Spleen (tissue), 11 donors: ENCODE measurements at regions not wholly inside any gene's neighbourhood (a gene's known extent, or its start where the extent isn't known, plus 50 kb on each side); places are given as distances from the start of the nearest gene placed in this dataset.
"Not testable (repeated sequence)": the region's sequence is repeated elsewhere in the genome, so short reads cannot be mapped to it uniquely, and the experiment has no call there.

Experiments used
- DNase-seq: peaks from one replicate; pipeline ENCODE4 v3.0.0-alpha.2; 2020
- H3K27ac ChIP-seq, 8 donors: fragments of 200-600 bp; sonication (generic) in 7 of 8; 1 replicate in 4 of 8; 2 replicates in 4 of 8; pipeline versions ENCODE4 v1.5.0 to v1.8.0; 2016 to 2021; ENCODE audit warnings: inconsistent platforms in 4 of 8, mild to moderate bottlenecking in 4 of 8, moderate library complexity in 1 of 8
- H3K27me3 ChIP-seq, 7 donors: fragments of 200-600 bp; sonication (generic) in 6 of 7; replicated peaks in 1 of 7; 1 replicate in 4 of 7; 2 replicates in 3 of 7; pipeline versions ENCODE4 v1.5.0 to v1.8.0; 2016 to 2021; ENCODE audit warnings: inconsistent platforms in 3 of 7, mild to moderate bottlenecking in 1 of 7
- H3K36me3 ChIP-seq, 6 donors: fragments of 200-600 bp; sonication (generic) in 5 of 6; 1 replicate in 4 of 6; 2 replicates in 2 of 6; pipeline versions ENCODE4 v1.5.0 to v1.8.0; 2016 to 2021; ENCODE audit warnings: inconsistent platforms in 2 of 6
- H3K4me1 ChIP-seq, 6 donors: fragments of 200-600 bp; sonication (generic) in 5 of 6; 1 replicate in 3 of 6; 2 replicates in 3 of 6; pipeline versions ENCODE4 v1.5.0 to v1.8.0; 2016 to 2021; ENCODE audit warnings: inconsistent platforms in 3 of 6
- H3K4me3 ChIP-seq, 8 donors: fragments of 200-600 bp; sonication (generic) in 7 of 8; 1 replicate in 4 of 8; 2 replicates in 4 of 8; pipeline versions ENCODE4 v1.5.0 to v1.8.0; 2016 to 2021; ENCODE audit warnings: inconsistent platforms in 4 of 8, mild to moderate bottlenecking in 4 of 8, moderate library complexity in 2 of 8
- H3K9me3 ChIP-seq, 8 donors: fragments of 200-600 bp; sonication (generic) in 7 of 8; 1 replicate in 4 of 8; 2 replicates in 4 of 8; pipeline versions ENCODE4 v1.5.0 to v1.8.0; 2016 to 2021; ENCODE audit warnings: inconsistent platforms in 4 of 8
- CTCF ChIP-seq, 11 experiments: fragments of 200-600 bp in 7 of 11; fragments of 450-650 bp in 4 of 11; sonication (generic) in 4 of 11; IDR thresholded peaks in 8 of 11; conservative IDR thresholded peaks in 3 of 11; 1 replicate in 7 of 11; 2 replicates in 4 of 11; pipeline versions ENCODE4 v1.4.0 to v1.8.0; 2016 to 2021; ENCODE audit warnings: antibody characterized with exemption in 11 of 11, inconsistent platforms in 4 of 11, mild to moderate bottlenecking in 1 of 11
- POLR2A ChIP-seq, 3 donors: fragments of 450-650 bp; IDR thresholded peaks; one replicate each; pipeline ENCODE4 v1.5.1; 2017; ENCODE audit warnings: antibody characterized with exemption in 3 of 3, mild to moderate bottlenecking in 1 of 3
- POLR2AphosphoS5 ChIP-seq, 3 donors: sonication (generic); formaldehyde crosslinking; IDR thresholded peaks; one replicate each; pipeline ENCODE4 v1.5.1; 2017; ENCODE audit warnings: antibody characterized with exemption in 3 of 3
- WGBS, 5 donors: extraction: QIAGEN DNeasy Blood & Tissue Kit in 3 of 5; methylation state at CpG; one replicate each; pipeline versions ENCODE4 v1.1.5 to v1.1.7; 2013 to 2018; 5-methylcytosine and 5-hydroxymethylcytosine counted together
- intact Hi-C: fragments of 100-400 bp; cut with DNase I; formaldehyde crosslinking; loops from one replicate; pipeline ENCODE4 v1.15.0; 2023; ENCODE audit warnings: low total_unique reads
- donor health status: healthy with polysubstance abuse.
- donor health status: DM: no; HTN: no; CAD: no; lungs with moderate emphysema.
- donor health status: DM: no; HTN: no; CAD: no.
- donor health status: Bipolar disorder and iron deficiency.
- donor health status: healthy.
- donor health status: DM: no; HTN: no; CAD: no.
- donor health status: DM: yes; HTN: yes; CAD: no.

GRCh38 chr6:86686496-86686895, 250.8 kb upstream of the HTR1E start:
- no peaks in the 10 kb centered on the region for H3K4me1 ChIP-seq
- H3K36me3 ChIP-seq, result no peaks in the 10 kb centered on the region
- intact Hi-C loops, result no loop called here
- DNase-seq, result no peak
- H3K27ac ChIP-seq, result no peak overlapping the region
- WGBS, 5 donors, result 83 to 94% (median 89%) methylated on average over 1 of the region's 1 CpG
- no peak overlapping the region for H3K4me3 ChIP-seq
- TF ChIP-seq POLR2A (IDR thresholded peaks at IDR 0.05) (no peak), POLR2AphosphoS5 (IDR thresholded peaks at IDR 0.05) (no peak), CTCF (IDR thresholded peaks at IDR 0.05 in 8 of 11, conservative IDR thresholded peaks at IDR 0.05 in 3 of 11) (no peak)
- H3K9me3 ChIP-seq, result peaks cover 0 to 14% (median 5%) of the 10 kb centered on the region in 8 donors
- no peaks in the 10 kb centered on the region for H3K27me3 ChIP-seq

DNA sequence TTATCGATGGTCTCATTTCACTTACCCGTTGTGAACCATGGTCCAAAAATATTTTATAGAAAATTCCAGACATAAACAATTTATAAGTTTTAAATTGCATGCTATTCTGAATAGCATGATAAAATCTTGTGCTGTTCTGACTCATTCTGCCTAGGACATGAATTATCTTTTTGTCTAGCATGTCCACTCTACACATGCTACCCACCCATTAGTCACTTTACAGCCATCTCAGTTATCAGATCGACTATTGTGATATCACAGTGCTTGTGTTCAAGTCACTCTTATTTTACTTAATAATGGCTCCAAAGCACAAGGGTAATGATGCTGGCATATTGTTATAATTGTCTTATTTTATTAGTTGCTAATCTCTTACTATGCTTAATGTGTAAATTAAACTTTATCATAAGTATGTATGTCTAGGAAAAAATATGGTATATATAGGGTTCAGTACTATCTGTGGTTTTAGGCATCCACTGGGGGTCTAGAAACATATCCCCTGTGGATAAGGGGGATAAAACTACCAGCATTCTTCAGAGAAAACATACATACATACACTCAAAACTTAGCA, 252.0 kb upstream of the HTR1E start:
- Histone ChIP-seq H3K9me3 (peaks cover 0 to 24% (median 8%) of the 10 kb centered on the region in 8 donors), H3K4me1 (no peaks in the 10 kb centered on the region), H3K36me3 (no peaks in the 10 kb centered on the region), H3K27ac (no peak overlapping the region), H3K4me3 (no peak overlapping the region), H3K27me3 (no peaks in the 10 kb centered on the region)
- WGBS, 5 donors, result 68 to 80% (median 77%) methylated on average over 3 of the region's 3 CpGs
- no peak for DNase-seq
- TF ChIP-seq POLR2A (IDR thresholded peaks at IDR 0.05) (no peak), CTCF (IDR thresholded peaks at IDR 0.05 in 8 of 11, conservative IDR thresholded peaks at IDR 0.05 in 3 of 11) (no peak), POLR2AphosphoS5 (IDR thresholded peaks at IDR 0.05) (no peak)
- intact Hi-C loops, result no loop called here

DNA sequence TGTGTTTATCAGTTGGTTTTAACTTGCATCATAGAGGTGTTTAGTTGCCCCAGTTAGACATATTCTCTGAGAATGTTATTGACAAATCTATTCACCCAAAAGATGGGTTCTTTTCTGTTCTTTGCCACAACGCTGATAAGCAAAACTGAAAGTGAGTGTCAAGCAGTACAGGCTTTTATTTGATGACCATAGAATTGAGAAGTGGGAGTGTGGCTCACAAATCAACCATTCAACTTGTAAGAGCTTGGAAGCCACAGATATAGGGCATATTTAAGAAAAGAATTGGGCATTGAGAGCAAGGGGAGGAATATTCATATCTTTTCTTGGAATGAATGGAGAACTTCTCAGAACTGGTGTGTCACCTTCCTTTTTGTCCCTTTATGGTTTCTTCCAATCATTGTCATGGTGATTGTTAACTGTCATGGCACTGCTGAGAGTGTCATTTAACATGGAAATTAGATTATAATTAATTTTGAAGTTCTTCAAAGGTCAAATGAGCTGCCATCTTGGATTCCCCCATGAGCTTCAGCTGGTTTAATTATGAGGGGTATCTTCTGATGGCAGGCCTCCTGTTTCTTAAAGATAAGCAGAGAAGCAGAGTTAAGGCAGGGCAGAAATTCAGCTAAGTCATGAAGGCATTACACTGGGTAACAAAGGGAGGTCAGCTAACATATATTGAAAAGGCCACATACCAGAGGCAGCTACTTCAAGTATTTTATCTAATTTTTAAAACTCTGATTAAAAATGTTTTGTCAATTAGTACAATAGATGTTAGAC, 254.0 kb upstream of the HTR1E start:
- Histone ChIP-seq H3K9me3 (peaks cover 0 to 26% (median 6%) of the 10 kb centered on the region in 8 donors), H3K27ac (no peak overlapping the region), H3K36me3 (no peaks in the 10 kb centered on the region), H3K27me3 (no peaks in the 10 kb centered on the region), H3K4me3 (no peak overlapping the region), H3K4me1 (no peaks in the 10 kb centered on the region)
- TF ChIP-seq POLR2A (IDR thresholded peaks at IDR 0.05) (no peak), CTCF (IDR thresholded peaks at IDR 0.05 in 8 of 11, conservative IDR thresholded peaks at IDR 0.05 in 3 of 11) (no peak), POLR2AphosphoS5 (IDR thresholded peaks at IDR 0.05) (no peak)
- WGBS, 5 donors, result 35 to 86% (median 64%) methylated on average over 1 of the region's 1 CpG
- no peak for DNase-seq
- intact Hi-C loops, result no loop called here

GRCh38 chr6:86682297-86682696, 255.0 kb upstream of the HTR1E start:
- no peaks in the 10 kb centered on the region for H3K36me3 ChIP-seq
- H3K4me3 ChIP-seq, result no peak overlapping the region
- peaks cover 0 to 28% (median 5%) of the 10 kb centered on the region in 8 donors for H3K9me3 ChIP-seq
- 88 to 100% (median 95%) methylated on average over 1 of the region's 1 CpG for WGBS, 5 donors
- no peaks in the 10 kb centered on the region for H3K4me1 ChIP-seq
- H3K27me3 ChIP-seq, result no peaks in the 10 kb centered on the region
- no peak for TF ChIP-seq CTCF (IDR thresholded peaks at IDR 0.05 in 8 of 11, conservative IDR thresholded peaks at IDR 0.05 in 3 of 11)
- TF ChIP-seq POLR2A (IDR thresholded peaks at IDR 0.05), result no peak
- TF ChIP-seq POLR2AphosphoS5 (IDR thresholded peaks at IDR 0.05), result no peak
- intact Hi-C loops, result no loop called here
- H3K27ac ChIP-seq, result no peak overlapping the region
- no peak for DNase-seq

DNA sequence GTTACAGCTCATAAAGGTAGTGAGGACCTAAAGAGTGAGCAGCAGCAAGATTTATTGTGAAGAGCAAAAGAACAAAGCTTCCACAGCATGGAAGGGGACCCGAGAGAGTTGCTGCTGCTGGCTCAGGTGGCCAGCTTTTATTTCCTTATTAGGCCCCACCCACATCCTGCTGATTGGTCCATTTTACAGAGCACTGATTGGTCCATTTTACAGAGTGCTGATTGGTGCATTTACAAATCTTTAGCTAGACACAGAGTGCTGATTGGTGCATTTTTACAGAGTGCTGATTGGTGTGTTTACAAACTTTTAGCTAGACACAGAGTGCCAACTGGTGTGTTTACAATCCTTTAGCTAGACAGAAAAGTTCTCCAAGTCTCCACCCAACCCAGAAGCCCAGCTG, 256.2 kb upstream of the HTR1E start:
- WGBS, 5 donors, result 56 to 95% (median 92%) methylated on average over 1 of the region's 1 CpG
- H3K27ac ChIP-seq, H3K36me3 ChIP-seq, H3K4me1 ChIP-seq, DNase-seq, H3K27me3 ChIP-seq, H3K4me3 ChIP-seq, intact Hi-C loops: not testable (repeated sequence)
- H3K9me3 ChIP-seq, result peaks cover 0 to 33% (median 4%) of the 10 kb centered on the region in 8 donors

DNA sequence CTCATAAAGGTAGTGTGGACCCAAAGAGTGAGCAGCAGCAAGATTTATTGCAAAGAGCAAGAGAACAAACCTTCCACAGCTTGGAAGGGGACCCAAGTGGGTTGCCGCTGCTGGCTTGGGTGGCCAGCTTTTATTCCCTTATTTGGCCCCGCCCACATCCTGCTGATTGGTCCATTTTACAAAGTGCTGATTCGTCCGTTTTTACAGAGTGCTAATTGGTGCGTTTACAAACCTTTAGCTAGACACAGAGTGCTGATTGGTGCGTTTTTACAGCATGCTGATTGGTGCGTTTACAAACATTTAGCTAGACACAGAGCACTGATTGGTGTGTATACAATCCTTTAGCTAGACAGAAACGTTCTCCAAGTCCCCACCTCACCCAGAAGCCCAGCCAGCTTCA, 265.2 kb upstream of the HTR1E start:
- H3K36me3 ChIP-seq, H3K4me1 ChIP-seq, H3K27me3 ChIP-seq, H3K27ac ChIP-seq, intact Hi-C loops, H3K4me3 ChIP-seq, DNase-seq: not testable (repeated sequence)
- WGBS, 5 donors, result 66 to 74% (median 71%) methylated on average over 8 of the region's 8 CpGs
- peaks cover 0 to 53% (median 25%) of the 10 kb centered on the region in 8 donors for H3K9me3 ChIP-seq
